Endothelial cell of umbilical vein (primary cell): ENCODE measurements at regions not wholly inside any gene's neighbourhood (a gene's known extent, or its start where the extent isn't known, plus 50 kb on each side); places are given as distances from the start of the nearest gene placed in this dataset.

Experiments
- EZH2 ChIP-seq: IDR thresholded peaks from 2 replicates; pipeline ENCODE4 v1.6.1; 2012; ENCODE audit warnings: borderline replicate concordance, low read depth, mild to moderate bottlenecking, moderate library complexity, low read length, inconsistent platforms; ENCODE audit not compliant: severe bottlenecking
- JUN ChIP-seq: IDR thresholded peaks from 2 replicates; pipeline ENCODE4 v1.6.1; 2011; ENCODE audit warnings: borderline replicate concordance, low read depth; ENCODE audit not compliant: insufficient read length, insufficient read depth
- POLR2A ChIP-seq: IDR thresholded peaks from 2 replicates; pipeline ENCODE4 v1.6.1; 2012; ENCODE audit warnings: low read depth, mild to moderate bottlenecking, control low read depth, low read length
- TF ChIP-seq, protein P1 (sequence below), 2 donors: IDR thresholded peaks; 1 replicate in 1 of 2; 2 replicates in 1 of 2; pipeline ENCODE4 v1.5.1; 2011; ENCODE audit warnings: low read length in 2 of 2, mild to moderate bottlenecking in 2 of 2, moderate library complexity in 2 of 2, control low read depth in 1 of 2, inconsistent platforms in 1 of 2, low read depth in 1 of 2; ENCODE audit not compliant: insufficient read depth in 1 of 2; ENCODE audit errors: extremely low read depth in 1 of 2

DNA sequence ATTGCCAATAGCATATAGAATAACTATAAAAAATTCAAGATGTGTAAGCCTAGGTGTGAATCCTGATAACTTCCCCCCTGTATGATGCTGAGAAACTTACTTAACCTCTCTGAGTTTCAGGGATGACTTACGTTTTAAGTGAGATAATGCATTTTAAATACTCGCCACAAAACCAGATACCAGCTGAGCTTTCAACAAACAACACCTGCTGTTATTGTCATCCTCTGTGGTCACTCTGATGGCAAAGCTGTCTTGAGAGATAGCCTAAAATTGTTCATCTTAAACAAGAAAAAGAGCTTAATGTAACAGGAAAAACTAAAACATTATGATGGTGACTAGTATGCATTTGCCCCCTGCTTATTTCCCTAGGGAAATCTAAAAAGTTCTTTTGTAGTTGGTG, 131.5 kb downstream of the RAD51AP2 start:
- TF ChIP-seq, protein P1, sequence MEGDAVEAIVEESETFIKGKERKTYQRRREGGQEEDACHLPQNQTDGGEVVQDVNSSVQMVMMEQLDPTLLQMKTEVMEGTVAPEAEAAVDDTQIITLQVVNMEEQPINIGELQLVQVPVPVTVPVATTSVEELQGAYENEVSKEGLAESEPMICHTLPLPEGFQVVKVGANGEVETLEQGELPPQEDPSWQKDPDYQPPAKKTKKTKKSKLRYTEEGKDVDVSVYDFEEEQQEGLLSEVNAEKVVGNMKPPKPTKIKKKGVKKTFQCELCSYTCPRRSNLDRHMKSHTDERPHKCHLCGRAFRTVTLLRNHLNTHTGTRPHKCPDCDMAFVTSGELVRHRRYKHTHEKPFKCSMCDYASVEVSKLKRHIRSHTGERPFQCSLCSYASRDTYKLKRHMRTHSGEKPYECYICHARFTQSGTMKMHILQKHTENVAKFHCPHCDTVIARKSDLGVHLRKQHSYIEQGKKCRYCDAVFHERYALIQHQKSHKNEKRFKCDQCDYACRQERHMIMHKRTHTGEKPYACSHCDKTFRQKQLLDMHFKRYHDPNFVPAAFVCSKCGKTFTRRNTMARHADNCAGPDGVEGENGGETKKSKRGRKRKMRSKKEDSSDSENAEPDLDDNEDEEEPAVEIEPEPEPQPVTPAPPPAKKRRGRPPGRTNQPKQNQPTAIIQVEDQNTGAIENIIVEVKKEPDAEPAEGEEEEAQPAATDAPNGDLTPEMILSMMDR (IDR thresholded peaks at IDR 0.05; ENCODE audit: extremely low read depth in 1 of 2, insufficient read depth in 1 of 2, low read depth in 1 of 2, low read length in 2 of 2) = no peak
- TF ChIP-seq POLR2A = no peak
- no peak for TF ChIP-seq JUN
- no peak for TF ChIP-seq EZH2
